HG03159 (cell line): ENCODE measurements at regions not wholly inside any gene's neighbourhood (a gene's known extent, or its start where the extent isn't known, plus 50 kb on each side); places are given as distances from the start of the nearest gene placed in this dataset.

Experiments
- ATAC-seq: cut with Tn5 transposase; IDR thresholded peaks from one replicate; pipeline ENCODE4 v1.9.1; 2021; ENCODE audit warnings: mild to moderate bottlenecking, moderate library complexity; ENCODE audit not compliant: unreplicated experiment

- ATAC-seq: no peak
Observed at GRCh38 chr2:6054161-6054671, 362.0 kb downstream of the SOX11 start.

GRCh38 chr2:6060992-6061663 is 368.9 kb downstream of the SOX11 start:
- ATAC-seq: no peak

GRCh38 chr2:6064757-6065156 is 372.6 kb downstream of the SOX11 start:
- no peak for ATAC-seq

GRCh38 chr2:6065703-6066102 is 373.5 kb downstream of the SOX11 start:
- no peak for ATAC-seq

GRCh38 chr2:6067089-6067488 is 374.9 kb downstream of the SOX11 start:
- no peak for ATAC-seq

GRCh38 chr2:6067806-6068205 is 375.6 kb downstream of the SOX11 start:
- ATAC-seq: no peak

GRCh38 chr2:6068429-6068828 is 376.2 kb downstream of the SOX11 start:
- no peak for ATAC-seq

- ATAC-seq: no peak
Observed at GRCh38 chr2:6069381-6069780, 377.2 kb downstream of the SOX11 start.

GRCh38 chr2:6071519-6071918 is 379.3 kb downstream of the SOX11 start:
- ATAC-seq: no peak

GRCh38 chr2:6072276-6072675 is 380.1 kb downstream of the SOX11 start:
- no peak for ATAC-seq

- no peak for ATAC-seq
Observed at GRCh38 chr2:6072768-6073167, 380.6 kb downstream of the SOX11 start.

GRCh38 chr2:6073191-6074088 is 381.3 kb downstream of the SOX11 start:
- no peak for ATAC-seq

- no peak for ATAC-seq
Observed at GRCh38 chr2:6074089-6074643, 382.0 kb downstream of the SOX11 start.

- no peak for ATAC-seq
Observed at GRCh38 chr2:6077585-6077984, 385.4 kb downstream of the SOX11 start.

- ATAC-seq: no peak
Observed at GRCh38 chr2:6078414-6078813, 386.2 kb downstream of the SOX11 start.

- ATAC-seq: no peak
Observed at GRCh38 chr2:6079405-6079804, 387.2 kb downstream of the SOX11 start.

GRCh38 chr2:6080932-6081753 is 389.0 kb downstream of the SOX11 start:
- ATAC-seq: no peak

- ATAC-seq: no peak
Observed at GRCh38 chr2:6081955-6082624, 389.9 kb downstream of the SOX11 start.

- ATAC-seq: no peak
Observed at GRCh38 chr2:6082625-6083018, 390.4 kb downstream of the SOX11 start.

GRCh38 chr2:6083136-6083535 is 391.0 kb downstream of the SOX11 start:
- ATAC-seq: no peak
